Adipocyte (in vitro differentiated cells): ENCODE measurements at regions not wholly inside any gene's neighbourhood (a gene's known extent, or its start where the extent isn't known, plus 50 kb on each side); places are given as distances from the start of the nearest gene placed in this dataset.

Experiments
- DNase-seq: peaks from one replicate; pipeline ENCODE4 v3.0.0-alpha.2; 2015; ENCODE audit warnings: low read depth
- H3K27me3 ChIP-seq: replicated peaks from 2 replicates; pipeline ENCODE4 v1.7.0; 2013; ENCODE audit warnings: mild to moderate bottlenecking, low read length, moderate library complexity; ENCODE audit not compliant: control insufficient read depth, insufficient read depth
- H3K36me3 ChIP-seq: 2 replicates; pipeline ENCODE4 v1.7.0; 2013; ENCODE audit warnings: low read length, mild to moderate bottlenecking, moderate library complexity; ENCODE audit not compliant: control insufficient read depth, insufficient read depth, severe bottlenecking
- H3K4me1 ChIP-seq: 2 replicates; pipeline ENCODE4 v1.7.0; 2013; ENCODE audit warnings: mild to moderate bottlenecking, low read length, moderate library complexity; ENCODE audit not compliant: control insufficient read depth, insufficient read depth
- H3K4me3 ChIP-seq: 2 replicates; pipeline ENCODE4 v1.7.0; 2013; ENCODE audit warnings: mild to moderate bottlenecking, low read length, moderate library complexity
- H3K9ac ChIP-seq: 2 replicates; pipeline ENCODE4 v1.7.0; 2013; ENCODE audit warnings: mild to moderate bottlenecking, low read length, moderate library complexity
- H3K9me3 ChIP-seq: 2 replicates; pipeline ENCODE4 v1.7.0; 2013; ENCODE audit warnings: mild to moderate bottlenecking, low read length, moderate library complexity; ENCODE audit not compliant: control insufficient read depth

- Histone ChIP-seq H3K36me3 (no peaks in the 10 kb centered on the region), H3K9me3 (no peaks in the 10 kb centered on the region), H3K27me3 (no peaks in the 10 kb centered on the region), H3K9ac (no peak overlapping the region), H3K4me1 (no peaks in the 10 kb centered on the region), H3K4me3 (no peak overlapping the region)
- DNase-seq = no peak
These were observed 593.5 kb upstream of the ARID1B start for GRCh38 chr6:156183678-156184077.

GRCh38 chr6:156182356-156182755, 594.8 kb upstream of the ARID1B start:
- Histone ChIP-seq H3K9me3 (no peaks in the 10 kb centered on the region), H3K4me3 (no peak overlapping the region), H3K9ac (no peak overlapping the region), H3K27me3 (no peaks in the 10 kb centered on the region), H3K4me1 (no peaks in the 10 kb centered on the region), H3K36me3 (no peaks in the 10 kb centered on the region)
- no peak for DNase-seq

- H3K9ac ChIP-seq = no peak overlapping the region
- no peaks in the 10 kb centered on the region for H3K4me1 ChIP-seq
- no peak overlapping the region for H3K4me3 ChIP-seq
- no peaks in the 10 kb centered on the region for H3K9me3 ChIP-seq
- DNase-seq = no peak
- no peaks in the 10 kb centered on the region for H3K27me3 ChIP-seq
- H3K36me3 ChIP-seq = no peaks in the 10 kb centered on the region
These were observed 595.7 kb upstream of the ARID1B start for GRCh38 chr6:156181506-156181905.

- no peak overlapping the region for H3K4me3 ChIP-seq
These were observed 601.2 kb upstream of the ARID1B start for GRCh38 chr6:156175971-156176421.

GRCh38 chr6:156175433-156175832, 601.7 kb upstream of the ARID1B start:
- Histone ChIP-seq H3K4me1 (no peaks in the 10 kb centered on the region), H3K9ac (no peak overlapping the region), H3K9me3 (no peaks in the 10 kb centered on the region), H3K27me3 (no peaks in the 10 kb centered on the region), H3K36me3 (no peaks in the 10 kb centered on the region), H3K4me3 (no peak overlapping the region)
- DNase-seq = no peak

More at GRCh38 chr6:156175971-156176421, 601.2 kb upstream of the ARID1B start:
- DNase-seq = no peak
- Histone ChIP-seq H3K4me1 (no peaks in the 10 kb centered on the region), H3K9me3 (no peaks in the 10 kb centered on the region), H3K9ac (no peak overlapping the region), H3K36me3 (no peaks in the 10 kb centered on the region), H3K27me3 (no peaks in the 10 kb centered on the region)

- H3K27me3 ChIP-seq = no peaks in the 10 kb centered on the region
- no peak overlapping the region for H3K9ac ChIP-seq
- H3K4me3 ChIP-seq = no peak overlapping the region
- no peak for DNase-seq
- H3K4me1 ChIP-seq = no peaks in the 10 kb centered on the region
- H3K36me3 ChIP-seq = no peaks in the 10 kb centered on the region
- no peaks in the 10 kb centered on the region for H3K9me3 ChIP-seq
These were observed 602.9 kb upstream of the ARID1B start for GRCh38 chr6:156174031-156174890.

- Histone ChIP-seq H3K9ac (no peak overlapping the region), H3K36me3 (no peaks in the 10 kb centered on the region), H3K4me3 (no peak overlapping the region), H3K4me1 (no peaks in the 10 kb centered on the region), H3K27me3 (no peaks in the 10 kb centered on the region), H3K9me3 (no peaks in the 10 kb centered on the region)
- no peak for DNase-seq
These were observed 607.8 kb upstream of the ARID1B start for GRCh38 chr6:156169371-156169770.

GRCh38 chr6:156167625-156168071, 609.5 kb upstream of the ARID1B start:
- Histone ChIP-seq H3K27me3 (no peaks in the 10 kb centered on the region), H3K9ac (no peak overlapping the region), H3K9me3 (no peaks in the 10 kb centered on the region), H3K4me3 (peak overlapping the region; percentile 66), H3K36me3 (no peaks in the 10 kb centered on the region), H3K4me1 (no peaks in the 10 kb centered on the region)
- DNase-seq = no peak

- peak; percentile 45 for DNase-seq
- no peaks in the 10 kb centered on the region for H3K27me3 ChIP-seq
- H3K9ac ChIP-seq = no peak overlapping the region
- no peaks in the 10 kb centered on the region for H3K4me1 ChIP-seq
- H3K4me3 ChIP-seq = peak overlapping the region; percentile 66
- no peaks in the 10 kb centered on the region for H3K36me3 ChIP-seq
- no peaks in the 10 kb centered on the region for H3K9me3 ChIP-seq
These were observed 610.1 kb upstream of the ARID1B start for GRCh38 chr6:156167016-156167624.

- no peak overlapping the region for H3K4me3 ChIP-seq
- no peaks in the 10 kb centered on the region for H3K4me1 ChIP-seq
- no peaks in the 10 kb centered on the region for H3K36me3 ChIP-seq
- H3K9me3 ChIP-seq = no peaks in the 10 kb centered on the region
- no peak for DNase-seq
- no peak overlapping the region for H3K9ac ChIP-seq
- H3K27me3 ChIP-seq = no peaks in the 10 kb centered on the region
These were observed 611.1 kb upstream of the ARID1B start for GRCh38 chr6:156166093-156166492.

- DNase-seq = no peak
- H3K9me3 ChIP-seq = no peaks in the 10 kb centered on the region
- H3K4me1 ChIP-seq = no peaks in the 10 kb centered on the region
These were observed 612.3 kb upstream of the ARID1B start for GRCh38 chr6:156164701-156165452.

More at GRCh38 chr6:156164701-156165452, 612.3 kb upstream of the ARID1B start:
- Histone ChIP-seq H3K9ac (no peak overlapping the region), H3K36me3 (no peaks in the 10 kb centered on the region), H3K27me3 (no peaks in the 10 kb centered on the region), H3K4me3 (no peak overlapping the region)
